CD8-positive, alpha-beta memory T cell (primary cell): ENCODE measurements at regions not wholly inside any gene's neighbourhood (a gene's known extent, or its start where the extent isn't known, plus 50 kb on each side); places are given as distances from the start of the nearest gene placed in this dataset.

Source experiments
- CTCF ChIA-PET: fragments of 350-600 bp; sonication (Branson Sonifier 250); formaldehyde crosslinking; loops from one replicate; lab custom pipeline; 2021; ENCODE audit warnings: antibody characterized with exemption; lab: Charles Lee
- POLR2A ChIA-PET: fragments of 350-600 bp; sonication (Branson Sonifier 250); formaldehyde crosslinking; loops from one replicate; lab custom pipeline; 2021; ENCODE audit warnings: antibody characterized with exemption; lab: Charles Lee
- DNase-seq, 5 donors: peaks; one replicate each; pipeline versions ENCODE4 v3.0.0 to v3.0.0-alpha.2; 2020 to 2022; ENCODE audit warnings: mixed read lengths in 1 of 5
- H3K27ac ChIP-seq: one replicate; pipeline ENCODE4 v1.7.0; 2013; ENCODE audit warnings: low read depth, mild to moderate bottlenecking, low read length, moderate library complexity
- H3K27me3 ChIP-seq: 2 replicates; pipeline ENCODE4 v1.7.0; 2013; ENCODE audit warnings: low read length, mild to moderate bottlenecking; ENCODE audit not compliant: insufficient read depth, poor library complexity, severe bottlenecking
- H3K36me3 ChIP-seq: 2 replicates; pipeline ENCODE4 v1.7.0; 2013; ENCODE audit warnings: mild to moderate bottlenecking, low read length, moderate library complexity; ENCODE audit not compliant: insufficient read depth
- H3K4me1 ChIP-seq: 2 replicates; pipeline ENCODE4 v1.7.0; 2013; ENCODE audit warnings: mild to moderate bottlenecking, low read length, moderate library complexity; ENCODE audit not compliant: insufficient read depth
- H3K4me3 ChIP-seq: 2 replicates; pipeline ENCODE4 v1.7.0; 2013; ENCODE audit warnings: mild to moderate bottlenecking, low read length
- H3K9me3 ChIP-seq: 2 replicates; pipeline ENCODE4 v1.7.0; 2013; ENCODE audit warnings: mild to moderate bottlenecking, low read length
- H3K27ac Mint-ChIP-seq, 8 donors: one replicate each; pipeline ENCODE4 v1.8.0; 2020 to 2021; ENCODE audit warnings: mixed read lengths in 8 of 8, mild to moderate bottlenecking in 6 of 8, inconsistent platforms in 3 of 8, moderate library complexity in 3 of 8
- H3K27me3 Mint-ChIP-seq, 2 donors: one replicate each; pipeline ENCODE4 v1.8.0; 2020 to 2021; ENCODE audit warnings: mixed read lengths in 2 of 2, mild to moderate bottlenecking in 1 of 2, moderate library complexity in 1 of 2
- H3K36me3 Mint-ChIP-seq, 3 donors: one replicate each; pipeline ENCODE4 v1.8.0; 2020 to 2021; ENCODE audit warnings: mixed read lengths in 3 of 3, inconsistent platforms in 1 of 3, mild to moderate bottlenecking in 1 of 3
- H3K4me1 Mint-ChIP-seq, 3 donors: one replicate each; pipeline ENCODE4 v1.8.0; 2020 to 2021; ENCODE audit warnings: mixed read lengths in 3 of 3, inconsistent platforms in 1 of 3, mild to moderate bottlenecking in 1 of 3
- H3K4me3 Mint-ChIP-seq, 7 donors: one replicate each; pipeline ENCODE4 v1.8.0; 2020 to 2021; ENCODE audit warnings: mixed read lengths in 7 of 7, mild to moderate bottlenecking in 6 of 7, moderate library complexity in 4 of 7, inconsistent platforms in 2 of 7
- H3K9me3 Mint-ChIP-seq, 5 donors: one replicate each; pipeline ENCODE4 v1.8.0; 2020 to 2022; ENCODE audit warnings: mixed read lengths in 5 of 5, mild to moderate bottlenecking in 3 of 5, moderate library complexity in 2 of 5, inconsistent platforms in 1 of 5

DNA sequence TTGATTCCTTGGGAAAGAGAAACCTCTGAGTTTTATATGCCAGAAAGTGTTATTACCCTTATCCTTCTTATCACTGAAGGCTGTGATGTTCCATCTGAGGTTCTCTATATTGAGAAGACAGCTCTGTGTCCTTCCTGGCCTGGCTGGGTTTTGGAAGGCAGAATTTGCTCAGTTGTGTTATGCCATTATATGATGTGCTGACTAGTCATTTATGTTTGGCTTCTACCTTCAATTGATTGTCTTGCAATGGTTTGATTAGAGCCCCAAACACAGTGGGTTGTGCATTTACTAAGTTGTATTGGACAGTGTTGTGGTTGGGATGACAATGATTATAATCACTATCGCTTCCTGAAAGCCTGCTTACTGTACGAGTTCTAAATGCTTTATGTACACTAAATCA is 265.7 kb downstream of the SNAPC1 start:
- Histone ChIP-seq H3K9me3 (no peaks in the 10 kb centered on the region), H3K36me3 (no peaks in the 10 kb centered on the region), H3K4me1 (no peaks in the 10 kb centered on the region), H3K27me3 (no peaks in the 10 kb centered on the region), H3K27ac (no peak overlapping the region), H3K4me3 (no peak overlapping the region)
- Mint-ChIP-seq H3K9me3 (peaks cover 0 to 10% (median 4%) of the 10 kb centered on the region in 5 donors), H3K4me1 (no peaks in the 10 kb centered on the region), H3K4me3 (no peak overlapping the region), H3K27ac (no peak overlapping the region), H3K36me3 (peaks cover 0 to 4% (median 0%) of the 10 kb centered on the region in 3 donors), H3K27me3 (peaks cover 6 to 35% of the 10 kb centered on the region in 2 donors)
- DNase-seq, result no peak
- POLR2A ChIA-PET, result no interaction called here
- CTCF ChIA-PET, result no interaction called here

DNA sequence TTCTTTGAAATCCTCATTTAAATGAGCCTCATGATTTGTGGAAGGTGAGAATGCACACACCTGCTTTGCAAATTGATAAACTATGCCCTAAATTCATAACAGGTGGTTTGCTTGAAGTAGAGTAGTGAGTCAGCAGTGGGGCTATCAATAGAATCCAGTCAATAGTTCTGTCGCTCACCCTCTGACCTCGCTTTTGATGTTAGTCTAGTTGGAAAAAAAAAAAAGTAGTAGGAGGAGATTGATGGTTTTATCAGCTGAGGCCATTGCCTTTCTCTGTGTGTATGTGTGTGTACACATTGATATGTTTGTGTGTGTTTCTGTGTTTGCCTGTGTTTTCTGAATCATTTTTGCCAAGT is 267.3 kb downstream of the SNAPC1 start:
- peaks cover 5 to 33% of the 10 kb centered on the region in 2 donors for H3K27me3 Mint-ChIP-seq
- ChIA-PET POLR2A (no interaction called here), CTCF (no interaction called here)
- Histone ChIP-seq H3K4me3 (no peak overlapping the region), H3K36me3 (no peaks in the 10 kb centered on the region), H3K9me3 (no peaks in the 10 kb centered on the region), H3K27me3 (no peaks in the 10 kb centered on the region), H3K27ac (no peak overlapping the region), H3K4me1 (no peaks in the 10 kb centered on the region)
- no peak overlapping the region for H3K27ac Mint-ChIP-seq
- H3K4me1 Mint-ChIP-seq, result no peaks in the 10 kb centered on the region
- no peak for DNase-seq
- peaks cover 0 to 15% (median 6%) of the 10 kb centered on the region in 5 donors for H3K9me3 Mint-ChIP-seq
- no peak overlapping the region for H3K4me3 Mint-ChIP-seq
- peaks cover 0 to 4% (median 0%) of the 10 kb centered on the region in 3 donors for H3K36me3 Mint-ChIP-seq

DNA sequence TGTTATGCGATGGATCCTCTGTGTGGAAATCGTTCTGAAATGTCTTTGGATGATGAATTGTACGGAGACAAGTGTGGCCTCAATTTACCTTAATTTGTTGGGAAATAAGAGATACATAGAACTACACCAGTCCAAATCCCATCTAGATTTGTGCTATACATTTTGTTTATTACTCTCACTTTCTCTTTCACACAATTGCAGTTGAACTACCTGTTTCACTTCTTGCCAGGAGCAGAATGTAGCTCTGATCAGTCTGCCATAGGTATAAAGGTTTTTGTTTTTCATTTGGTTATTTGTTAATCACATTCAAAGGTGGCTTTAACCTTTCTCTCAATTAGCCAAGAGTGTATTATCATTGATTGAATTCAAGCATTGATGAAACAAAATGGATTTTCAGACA is 268.2 kb downstream of the SNAPC1 start:
- Histone ChIP-seq H3K27ac (no peak overlapping the region), H3K4me3 (no peak overlapping the region), H3K4me1 (no peaks in the 10 kb centered on the region), H3K36me3 (no peaks in the 10 kb centered on the region), H3K27me3 (no peaks in the 10 kb centered on the region), H3K9me3 (no peaks in the 10 kb centered on the region)
- peaks cover 0 to 24% of the 10 kb centered on the region in 2 donors for H3K27me3 Mint-ChIP-seq
- no peak overlapping the region for H3K27ac Mint-ChIP-seq
- no peak for DNase-seq
- CTCF ChIA-PET, result no interaction called here
- H3K9me3 Mint-ChIP-seq, result peaks cover 0 to 8% (median 2%) of the 10 kb centered on the region in 5 donors
- H3K4me3 Mint-ChIP-seq, result no peak overlapping the region
- H3K36me3 Mint-ChIP-seq, result peaks cover 0 to under 1% (median 0%) of the 10 kb centered on the region in 3 donors
- no peaks in the 10 kb centered on the region for H3K4me1 Mint-ChIP-seq
- POLR2A ChIA-PET, result no interaction called here

DNA sequence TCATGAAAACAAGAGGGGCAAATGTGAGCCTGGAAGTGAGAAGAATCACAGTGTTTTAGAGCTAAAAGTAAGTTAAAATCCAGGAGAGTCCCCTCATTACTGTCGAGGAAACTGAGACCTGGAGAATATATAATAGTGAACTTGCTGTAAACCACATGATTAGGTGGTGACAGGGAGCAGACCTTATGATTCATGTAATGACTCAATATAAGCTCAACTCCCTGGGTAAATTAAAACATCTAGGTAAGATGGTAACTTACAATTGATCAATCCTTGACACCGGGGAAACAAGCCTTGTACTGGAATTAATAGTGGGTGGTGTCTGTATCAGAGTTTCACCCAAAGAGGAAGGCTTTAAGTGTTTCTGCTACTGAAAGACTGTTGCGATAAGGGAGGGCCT is 269.3 kb downstream of the SNAPC1 start:
- H3K27me3 Mint-ChIP-seq, result peaks cover 2 to 18% of the 10 kb centered on the region in 2 donors
- CTCF ChIA-PET, result no interaction called here

DNA sequence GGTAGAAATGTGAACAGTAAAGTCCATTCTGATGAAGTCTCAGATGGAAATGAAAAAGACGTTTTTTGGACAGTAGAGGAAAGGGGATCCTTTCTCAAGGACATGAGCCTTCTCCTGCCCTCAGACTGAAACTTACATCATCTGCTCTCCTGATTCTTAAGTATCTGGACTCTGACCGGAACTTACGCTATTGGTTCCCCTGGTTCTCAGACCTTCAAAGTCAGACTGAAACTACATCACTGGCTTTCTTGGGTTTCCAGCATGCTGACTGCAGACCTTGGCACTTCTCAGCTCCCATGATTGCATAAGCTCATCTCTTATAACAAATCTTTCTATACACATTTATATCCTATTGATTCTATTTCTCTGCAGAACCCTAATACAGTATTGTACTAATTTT is 291.0 kb downstream of the SNAPC1 start:
- ChIA-PET POLR2A (no interaction called here), CTCF (no interaction called here)
- DNase-seq, result no peak
- no peak overlapping the region for H3K27ac ChIP-seq
- peaks cover 0 to 9% (median 2%) of the 10 kb centered on the region in 5 donors for H3K9me3 Mint-ChIP-seq
- H3K27ac Mint-ChIP-seq, result no peak overlapping the region
- H3K36me3 ChIP-seq, result no peaks in the 10 kb centered on the region
- H3K4me1 ChIP-seq, result no peaks in the 10 kb centered on the region
- H3K27me3 Mint-ChIP-seq, result peaks cover 2 to 13% of the 10 kb centered on the region in 2 donors
- H3K36me3 Mint-ChIP-seq, result no peaks in the 10 kb centered on the region
- H3K9me3 ChIP-seq, result no peaks in the 10 kb centered on the region
- no peaks in the 10 kb centered on the region for H3K4me1 Mint-ChIP-seq
- H3K4me3 Mint-ChIP-seq, result no peak overlapping the region
- no peaks in the 10 kb centered on the region for H3K27me3 ChIP-seq
- H3K4me3 ChIP-seq, result no peak overlapping the region

More for the DNA sequence above, 269.3 kb downstream of the SNAPC1 start:
- Mint-ChIP-seq H3K4me3 (no peak overlapping the region), H3K9me3 (peaks cover 0 to 10% (median 2%) of the 10 kb centered on the region in 5 donors), H3K4me1 (no peaks in the 10 kb centered on the region), H3K36me3 (no peaks in the 10 kb centered on the region), H3K27ac (no peak overlapping the region)
- Histone ChIP-seq H3K4me1 (no peaks in the 10 kb centered on the region), H3K36me3 (no peaks in the 10 kb centered on the region), H3K9me3 (no peaks in the 10 kb centered on the region), H3K4me3 (no peak overlapping the region), H3K27me3 (no peaks in the 10 kb centered on the region), H3K27ac (no peak overlapping the region)
- no peak for DNase-seq
- POLR2A ChIA-PET, result no interaction called here

DNA sequence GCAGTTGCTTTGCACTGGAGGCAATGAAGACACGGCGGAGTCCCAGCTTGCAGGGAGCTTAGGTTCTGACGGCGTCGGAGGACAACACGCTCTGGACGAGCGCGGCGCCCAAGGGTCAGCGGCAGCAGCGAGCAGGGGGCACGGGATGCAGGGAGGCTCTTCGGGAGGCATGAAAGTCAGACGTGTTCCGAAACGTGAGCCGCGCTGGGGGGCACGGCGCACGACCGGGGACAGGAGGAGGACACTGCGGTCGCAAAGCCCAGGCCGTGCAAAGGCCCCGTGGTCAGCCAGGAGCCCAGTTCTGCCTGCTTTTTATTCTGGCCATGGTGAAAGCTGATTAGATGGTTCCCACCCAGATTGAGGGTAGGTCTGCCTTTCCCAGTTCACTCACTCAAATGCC is 294.6 kb downstream of the SNAPC1 start:
- Mint-ChIP-seq H3K9me3 (peaks cover 0 to 4% (median 0%) of the 10 kb centered on the region in 5 donors), H3K27me3 (peaks cover 0 to 9% of the 10 kb centered on the region in 2 donors), H3K4me3 (no peak overlapping the region), H3K27ac (no peak overlapping the region), H3K36me3 (no peaks in the 10 kb centered on the region), H3K4me1 (no peaks in the 10 kb centered on the region)
- H3K4me3 ChIP-seq, result no peak overlapping the region
- no peaks in the 10 kb centered on the region for H3K36me3 ChIP-seq
- H3K27ac ChIP-seq, result no peak overlapping the region
- H3K9me3 ChIP-seq, result no peaks in the 10 kb centered on the region
- H3K27me3 ChIP-seq, result no peaks in the 10 kb centered on the region
- ChIA-PET POLR2A (no interaction called here), CTCF (no interaction called here)
- no peak for DNase-seq
- no peaks in the 10 kb centered on the region for H3K4me1 ChIP-seq

DNA sequence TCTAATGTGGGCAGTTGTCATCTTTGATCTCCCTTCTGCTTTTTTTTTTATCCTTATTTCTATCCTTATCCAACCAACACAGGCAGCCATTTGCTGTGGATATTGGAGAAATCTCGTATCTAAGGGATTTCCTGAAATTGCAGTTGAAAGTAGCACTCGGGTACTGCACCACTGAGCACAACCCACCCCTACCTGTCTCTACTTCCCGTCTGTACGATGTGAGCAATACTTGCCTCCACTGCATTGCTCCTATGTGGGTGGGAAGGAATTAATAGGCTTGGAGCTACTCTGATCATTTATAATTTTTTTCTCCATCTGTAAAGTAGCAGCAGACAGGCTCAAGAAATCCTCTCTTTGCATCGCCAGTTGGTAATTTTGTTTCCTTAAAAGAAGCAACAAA is 300.4 kb downstream of the SNAPC1 start:
- POLR2A ChIA-PET, result no interaction called here
- H3K9me3 ChIP-seq, result no peaks in the 10 kb centered on the region

DNA sequence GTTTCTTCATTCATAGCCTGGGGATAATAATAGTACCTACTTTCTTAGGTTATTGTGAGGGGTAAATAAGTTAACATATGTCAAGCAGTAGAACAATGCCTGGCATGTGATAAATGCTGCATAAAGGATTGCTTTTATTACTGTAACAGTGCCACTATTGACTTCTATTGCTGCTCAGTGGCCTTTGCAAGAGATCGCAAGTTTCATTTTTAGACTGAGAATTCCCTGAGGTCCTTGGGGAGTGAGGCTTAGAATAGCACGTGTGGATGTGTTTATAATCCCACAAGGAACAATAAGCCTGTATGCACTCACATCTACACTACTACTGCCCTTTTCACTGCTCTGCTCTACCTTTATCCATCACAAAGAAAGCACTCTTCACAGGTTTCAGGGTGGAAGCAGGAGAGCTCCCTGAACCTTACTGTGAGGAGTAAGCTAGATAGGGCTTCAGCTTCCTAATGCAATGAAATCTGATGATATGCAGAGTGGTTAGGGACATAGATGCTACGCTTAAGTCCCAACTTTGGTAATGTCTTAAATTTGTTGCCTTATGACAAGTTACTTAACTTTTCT is 302.6 kb downstream of the SNAPC1 start:
- H3K9me3 Mint-ChIP-seq, result peaks cover 0 to 2% (median 0%) of the 10 kb centered on the region in 5 donors
- POLR2A ChIA-PET, result no interaction called here

More for the DNA sequence above, 300.4 kb downstream of the SNAPC1 start:
- H3K36me3 Mint-ChIP-seq, result no peaks in the 10 kb centered on the region
- Histone ChIP-seq H3K27ac (no peak overlapping the region), H3K36me3 (no peaks in the 10 kb centered on the region), H3K4me1 (no peaks in the 10 kb centered on the region), H3K4me3 (no peak overlapping the region), H3K27me3 (no peaks in the 10 kb centered on the region)
- no peak overlapping the region for H3K4me3 Mint-ChIP-seq
- H3K4me1 Mint-ChIP-seq, result no peaks in the 10 kb centered on the region
- CTCF ChIA-PET, result no interaction called here
- no peak for DNase-seq
- peaks cover 5 to 12% of the 10 kb centered on the region in 2 donors for H3K27me3 Mint-ChIP-seq
- H3K9me3 Mint-ChIP-seq, result peaks cover 0 to 2% (median 0%) of the 10 kb centered on the region in 5 donors
- peak overlapping the region in 1 of 8 donors; percentile 58 for H3K27ac Mint-ChIP-seq

More for the DNA sequence above, 302.6 kb downstream of the SNAPC1 start:
- H3K4me1 Mint-ChIP-seq, result no peaks in the 10 kb centered on the region
- CTCF ChIA-PET, result interaction anchor here (1.2 kb wide), 1 partner anchor 9 kb away, joined by 4 read pairs; no protein-coding TSS in a partner anchor
- Histone ChIP-seq H3K27me3 (no peaks in the 10 kb centered on the region), H3K4me1 (no peaks in the 10 kb centered on the region), H3K27ac (no peak overlapping the region), H3K4me3 (no peak overlapping the region), H3K36me3 (no peaks in the 10 kb centered on the region), H3K9me3 (no peaks in the 10 kb centered on the region)
- no peak overlapping the region for H3K27ac Mint-ChIP-seq
- no peak for DNase-seq
- peaks cover 5 to 12% of the 10 kb centered on the region in 2 donors for H3K27me3 Mint-ChIP-seq
- no peaks in the 10 kb centered on the region for H3K36me3 Mint-ChIP-seq
- no peak overlapping the region for H3K4me3 Mint-ChIP-seq
